ENCODE measurements at regions not wholly inside any gene's neighbourhood (a gene's known extent, or its start where the extent isn't known, plus 50 kb on each side); places are given as distances from the start of the nearest gene placed in this dataset.
"Not testable (repeated sequence)": the region's sequence is repeated elsewhere in the genome, so short reads cannot be mapped to it uniquely, and the experiment has no call there.

DNA sequence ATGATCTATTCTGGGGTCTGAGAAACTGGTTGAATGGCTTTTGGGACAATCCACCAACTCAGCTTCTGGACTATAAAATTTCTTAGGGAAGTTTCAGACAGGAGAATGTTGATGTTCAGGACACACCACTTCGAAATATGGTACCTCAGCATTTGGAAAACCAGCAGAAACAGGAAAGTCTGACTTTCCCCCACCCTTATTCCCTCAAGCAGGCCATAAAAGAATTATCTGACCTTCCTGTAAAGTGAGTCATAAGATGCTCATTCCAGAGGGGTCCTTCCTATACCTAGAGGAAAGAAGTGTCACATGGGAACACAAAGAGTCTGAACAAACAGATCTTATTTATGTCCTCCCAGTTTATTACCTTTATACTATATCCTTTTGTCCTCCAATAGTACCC lies 415.0 kb downstream of the CPS1 start:
- TF ChIP-seq, protein P1, sequence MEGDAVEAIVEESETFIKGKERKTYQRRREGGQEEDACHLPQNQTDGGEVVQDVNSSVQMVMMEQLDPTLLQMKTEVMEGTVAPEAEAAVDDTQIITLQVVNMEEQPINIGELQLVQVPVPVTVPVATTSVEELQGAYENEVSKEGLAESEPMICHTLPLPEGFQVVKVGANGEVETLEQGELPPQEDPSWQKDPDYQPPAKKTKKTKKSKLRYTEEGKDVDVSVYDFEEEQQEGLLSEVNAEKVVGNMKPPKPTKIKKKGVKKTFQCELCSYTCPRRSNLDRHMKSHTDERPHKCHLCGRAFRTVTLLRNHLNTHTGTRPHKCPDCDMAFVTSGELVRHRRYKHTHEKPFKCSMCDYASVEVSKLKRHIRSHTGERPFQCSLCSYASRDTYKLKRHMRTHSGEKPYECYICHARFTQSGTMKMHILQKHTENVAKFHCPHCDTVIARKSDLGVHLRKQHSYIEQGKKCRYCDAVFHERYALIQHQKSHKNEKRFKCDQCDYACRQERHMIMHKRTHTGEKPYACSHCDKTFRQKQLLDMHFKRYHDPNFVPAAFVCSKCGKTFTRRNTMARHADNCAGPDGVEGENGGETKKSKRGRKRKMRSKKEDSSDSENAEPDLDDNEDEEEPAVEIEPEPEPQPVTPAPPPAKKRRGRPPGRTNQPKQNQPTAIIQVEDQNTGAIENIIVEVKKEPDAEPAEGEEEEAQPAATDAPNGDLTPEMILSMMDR (IDR thresholded peaks at IDR 0.05; ENCODE audit: control extremely low read depth, extremely low read depth), result no peak
- Histone ChIP-seq H3K4me3 (no peak overlapping the region), H3K27ac (ENCODE audit: low read depth in 1 of 2, low read length in 1 of 2) (no peak overlapping the region), H3K9ac (ENCODE audit: insufficient read depth in 1 of 2, low read length in 2 of 2) (no peak overlapping the region), H3K4me1 (ENCODE audit: control insufficient read depth in 5 of 5, insufficient read depth in 5 of 5, low read length in 5 of 5) (no peaks in the 10 kb centered on the region), H3K9me3 (ENCODE audit: control insufficient read depth in 4 of 4, insufficient read depth in 3 of 4, low read length in 3 of 4) (no peaks in the 10 kb centered on the region), H3K36me3 (ENCODE audit: control insufficient read depth in 4 of 4, insufficient read depth in 4 of 4, low read length in 4 of 4) (no peaks in the 10 kb centered on the region), H3K27me3 (ENCODE audit: control insufficient read depth in 3 of 3, insufficient read depth in 3 of 3, low read length in 2 of 3) (peaks cover 0 to 2% (median 0%) of the 10 kb centered on the region in 3 donors)
- ATAC-seq (ENCODE audit: insufficient read depth, low FRiP score), result no peak
- DNase-seq, result no peak
- WGBS, 2 donors, result 45 to 65% methylated on average over 1 of the region's 1 CpG

DNA sequence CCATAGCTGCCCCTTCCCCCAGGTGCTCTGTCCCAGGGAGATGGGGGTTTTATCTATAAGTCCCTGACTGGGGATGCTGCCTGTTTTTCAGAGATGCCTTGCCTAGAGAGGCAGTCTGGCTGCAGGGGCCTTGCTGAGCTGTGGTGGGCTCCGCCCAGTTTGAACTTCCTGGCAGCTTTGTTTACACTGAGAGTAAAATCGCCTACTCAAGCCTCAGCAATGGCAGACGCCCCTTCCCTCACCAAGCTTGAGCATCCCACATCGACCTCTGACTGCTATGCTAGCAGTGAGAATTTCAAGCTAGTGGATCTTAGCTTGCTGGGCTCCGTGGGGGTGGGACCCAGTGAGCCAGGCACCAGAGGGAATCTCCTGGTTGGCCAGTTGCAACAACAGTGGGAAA lies 430.4 kb downstream of the CPS1 start:
- not testable (repeated sequence) for H3K9me3 ChIP-seq (ENCODE audit: control insufficient read depth in 4 of 4, insufficient read depth in 3 of 4, low read length in 3 of 4); H3K4me3 ChIP-seq; ATAC-seq (ENCODE audit: insufficient read depth, low FRiP score); H3K36me3 ChIP-seq (ENCODE audit: control insufficient read depth in 4 of 4, insufficient read depth in 4 of 4, low read length in 4 of 4); H3K9ac ChIP-seq (ENCODE audit: insufficient read depth in 1 of 2, low read length in 2 of 2); H3K27me3 ChIP-seq (ENCODE audit: control insufficient read depth in 3 of 3, insufficient read depth in 3 of 3, low read length in 2 of 3); DNase-seq; H3K4me1 ChIP-seq (ENCODE audit: control insufficient read depth in 5 of 5, insufficient read depth in 5 of 5, low read length in 5 of 5); H3K27ac ChIP-seq (ENCODE audit: low read depth in 1 of 2, low read length in 1 of 2)
- WGBS, 2 donors, result 71 to 78% methylated on average over 5 of the region's 5 CpGs

DNA sequence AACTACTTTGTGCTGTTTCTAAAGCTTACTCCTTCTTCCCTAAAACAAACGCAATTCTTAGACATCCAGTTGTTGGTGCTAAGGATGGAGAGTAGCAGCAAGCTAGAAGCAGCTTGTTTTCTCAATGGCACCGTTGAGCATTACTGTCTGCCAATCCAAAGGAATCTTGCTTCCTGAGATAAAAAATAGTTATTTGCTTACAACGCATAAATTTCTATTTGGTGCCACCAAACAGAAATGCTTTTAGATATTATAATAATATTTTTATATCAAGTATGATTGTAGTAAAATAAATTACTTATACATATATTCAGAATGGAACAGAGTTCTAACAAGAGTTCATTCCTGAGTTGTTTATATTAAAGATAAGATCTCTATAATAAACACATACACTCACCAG lies 434.7 kb downstream of the CPS1 start:
- no peak for DNase-seq

GRCh38 chr2:210994104-210994503 lies 437.7 kb downstream of the CPS1 start:
- H3K4me3 ChIP-seq, result no peak overlapping the region
- DNase-seq, result no peak
- H3K9ac ChIP-seq (ENCODE audit: insufficient read depth in 1 of 2, low read length in 2 of 2), result no peak overlapping the region
- no peak for ATAC-seq (ENCODE audit: insufficient read depth, low FRiP score)
- TF ChIP-seq, protein P1 (IDR thresholded peaks at IDR 0.05; ENCODE audit: control extremely low read depth, extremely low read depth), result no peak
- no peaks in the 10 kb centered on the region for H3K36me3 ChIP-seq (ENCODE audit: control insufficient read depth in 4 of 4, insufficient read depth in 4 of 4, low read length in 4 of 4)
- H3K27me3 ChIP-seq (ENCODE audit: control insufficient read depth in 3 of 3, insufficient read depth in 3 of 3, low read length in 2 of 3), result no peaks in the 10 kb centered on the region
- no peaks in the 10 kb centered on the region for H3K4me1 ChIP-seq (ENCODE audit: control insufficient read depth in 5 of 5, insufficient read depth in 5 of 5, low read length in 5 of 5)
- no peaks in the 10 kb centered on the region for H3K9me3 ChIP-seq (ENCODE audit: control insufficient read depth in 4 of 4, insufficient read depth in 3 of 4, low read length in 3 of 4)
- no peak overlapping the region for H3K27ac ChIP-seq (ENCODE audit: low read depth in 1 of 2, low read length in 1 of 2)

More for the DNA sequence above, 434.7 kb downstream of the CPS1 start:
- Histone ChIP-seq H3K9ac (ENCODE audit: insufficient read depth in 1 of 2, low read length in 2 of 2) (no peak overlapping the region), H3K4me3 (no peak overlapping the region), H3K27me3 (ENCODE audit: control insufficient read depth in 3 of 3, insufficient read depth in 3 of 3, low read length in 2 of 3) (no peaks in the 10 kb centered on the region), H3K36me3 (ENCODE audit: control insufficient read depth in 4 of 4, insufficient read depth in 4 of 4, low read length in 4 of 4) (no peaks in the 10 kb centered on the region), H3K9me3 (ENCODE audit: control insufficient read depth in 4 of 4, insufficient read depth in 3 of 4, low read length in 3 of 4) (peaks cover 0 to 3% (median 0%) of the 10 kb centered on the region in 4 donors), H3K27ac (ENCODE audit: low read depth in 1 of 2, low read length in 1 of 2) (no peak overlapping the region), H3K4me1 (ENCODE audit: control insufficient read depth in 5 of 5, insufficient read depth in 5 of 5, low read length in 5 of 5) (no peaks in the 10 kb centered on the region)
- 66 to 71% methylated on average over 3 of the region's 3 CpGs for WGBS, 2 donors
- TF ChIP-seq, protein P1 (IDR thresholded peaks at IDR 0.05; ENCODE audit: control extremely low read depth, extremely low read depth), result no peak
- ATAC-seq (ENCODE audit: insufficient read depth, low FRiP score), result no peak
